ENCODE measurements at regions not wholly inside any gene's neighbourhood (a gene's known extent, or its start where the extent isn't known, plus 50 kb on each side); places are given as distances from the start of the nearest gene placed in this dataset.

- peaks cover 0 to 9% of the 10 kb centered on the region in 2 donors for H3K27me3 ChIP-seq (ENCODE audit: control insufficient read depth in 1 of 2, insufficient read depth in 2 of 2, low read length in 2 of 2)
- WGBS, 2 donors = 16 to 17% methylated on average over 20 of the region's 20 CpGs
- no peak overlapping the region for H3K27ac ChIP-seq (ENCODE audit: low read depth in 2 of 2, low read length in 1 of 2)
- peak overlapping the region in 1 of 2 donors; percentile 54 for H3K4me3 ChIP-seq (ENCODE audit: low read depth in 1 of 2, low read length in 2 of 2)
- no peaks in the 10 kb centered on the region for H3K36me3 ChIP-seq (ENCODE audit: control insufficient read depth in 2 of 2, insufficient read depth in 2 of 2, low read length in 1 of 2)
- peaks cover 0 to 4% of the 10 kb centered on the region in 2 donors for H3K4me1 ChIP-seq (ENCODE audit: control insufficient read depth in 2 of 2, insufficient read depth in 2 of 2, low read length in 1 of 2)
- H3K9me3 ChIP-seq (ENCODE audit: control insufficient read depth in 2 of 2, insufficient read depth in 1 of 2, low read depth in 1 of 2, low read length in 1 of 2) = no peaks in the 10 kb centered on the region
These were observed 128.8 kb downstream of the NDUFA12 start for GRCh38 chr12:94874518-94875302.

GRCh38 chr12:94873734-94874517 lies 129.6 kb downstream of the NDUFA12 start:
- Histone ChIP-seq H3K9me3 (ENCODE audit: control insufficient read depth in 2 of 2, insufficient read depth in 1 of 2, low read depth in 1 of 2, low read length in 1 of 2) (no peaks in the 10 kb centered on the region), H3K36me3 (ENCODE audit: control insufficient read depth in 2 of 2, insufficient read depth in 2 of 2, low read length in 1 of 2) (no peaks in the 10 kb centered on the region), H3K27ac (ENCODE audit: low read depth in 2 of 2, low read length in 1 of 2) (no peak overlapping the region), H3K4me1 (ENCODE audit: control insufficient read depth in 2 of 2, insufficient read depth in 2 of 2, low read length in 1 of 2) (peaks cover 0 to 4% of the 10 kb centered on the region in 2 donors), H3K27me3 (ENCODE audit: control insufficient read depth in 1 of 2, insufficient read depth in 2 of 2, low read length in 2 of 2) (peaks cover 0 to 9% of the 10 kb centered on the region in 2 donors), H3K4me3 (ENCODE audit: low read depth in 1 of 2, low read length in 2 of 2) (peak overlapping the region; percentile 38 to 54)
- WGBS, 2 donors = 4 to 6% methylated on average over 56 to 64 of the region's 64 CpGs

- no peaks in the 10 kb centered on the region for H3K36me3 ChIP-seq (ENCODE audit: control insufficient read depth in 2 of 2, insufficient read depth in 2 of 2, low read length in 1 of 2)
- 2 to 3% methylated on average over 53 to 80 of the region's 80 CpGs for WGBS, 2 donors
- H3K4me1 ChIP-seq (ENCODE audit: control insufficient read depth in 2 of 2, insufficient read depth in 2 of 2, low read length in 1 of 2) = peaks cover 0 to 4% of the 10 kb centered on the region in 2 donors
- H3K4me3 ChIP-seq (ENCODE audit: low read depth in 1 of 2, low read length in 2 of 2) = peak overlapping the region; percentile 43 to 54
- no peak overlapping the region for H3K27ac ChIP-seq (ENCODE audit: low read depth in 2 of 2, low read length in 1 of 2)
- no peaks in the 10 kb centered on the region for H3K9me3 ChIP-seq (ENCODE audit: control insufficient read depth in 2 of 2, insufficient read depth in 1 of 2, low read depth in 1 of 2, low read length in 1 of 2)
- H3K27me3 ChIP-seq (ENCODE audit: control insufficient read depth in 1 of 2, insufficient read depth in 2 of 2, low read length in 2 of 2) = peaks cover 0 to 9% of the 10 kb centered on the region in 2 donors
These were observed 130.3 kb downstream of the NDUFA12 start for GRCh38 chr12:94872971-94873733.

GRCh38 chr12:94872671-94872970 lies 130.9 kb downstream of the NDUFA12 start:
- H3K4me3 ChIP-seq (ENCODE audit: low read depth in 1 of 2, low read length in 2 of 2) = peak overlapping the region; percentile 43 to 54
- H3K36me3 ChIP-seq (ENCODE audit: control insufficient read depth in 2 of 2, insufficient read depth in 2 of 2, low read length in 1 of 2) = no peaks in the 10 kb centered on the region
- 27 to 29% methylated on average over 8 of the region's 8 CpGs for WGBS, 2 donors
- H3K4me1 ChIP-seq (ENCODE audit: control insufficient read depth in 2 of 2, insufficient read depth in 2 of 2, low read length in 1 of 2) = peaks cover 0 to 4% of the 10 kb centered on the region in 2 donors
- H3K27ac ChIP-seq (ENCODE audit: low read depth in 2 of 2, low read length in 1 of 2) = no peak overlapping the region
- no peaks in the 10 kb centered on the region for H3K9me3 ChIP-seq (ENCODE audit: control insufficient read depth in 2 of 2, insufficient read depth in 1 of 2, low read depth in 1 of 2, low read length in 1 of 2)
- peaks cover 0 to 9% of the 10 kb centered on the region in 2 donors for H3K27me3 ChIP-seq (ENCODE audit: control insufficient read depth in 1 of 2, insufficient read depth in 2 of 2, low read length in 2 of 2)

- Histone ChIP-seq H3K27me3 (ENCODE audit: control insufficient read depth in 1 of 2, insufficient read depth in 2 of 2, low read length in 2 of 2) (peaks cover 0 to 9% of the 10 kb centered on the region in 2 donors), H3K4me1 (ENCODE audit: control insufficient read depth in 2 of 2, insufficient read depth in 2 of 2, low read length in 1 of 2) (peaks cover 0 to 4% of the 10 kb centered on the region in 2 donors)
These were observed 131.4 kb downstream of the NDUFA12 start for GRCh38 chr12:94872007-94872653.

GRCh38 chr12:94870511-94870910 lies 133.0 kb downstream of the NDUFA12 start:
- WGBS, 2 donors = 75 to 90% methylated on average over 5 of the region's 5 CpGs
- Histone ChIP-seq H3K27ac (ENCODE audit: low read depth in 2 of 2, low read length in 1 of 2) (no peak overlapping the region), H3K27me3 (ENCODE audit: control insufficient read depth in 1 of 2, insufficient read depth in 2 of 2, low read length in 2 of 2) (peaks cover 0 to 9% of the 10 kb centered on the region in 2 donors), H3K9me3 (ENCODE audit: control insufficient read depth in 2 of 2, insufficient read depth in 1 of 2, low read depth in 1 of 2, low read length in 1 of 2) (no peaks in the 10 kb centered on the region), H3K4me1 (ENCODE audit: control insufficient read depth in 2 of 2, insufficient read depth in 2 of 2, low read length in 1 of 2) (peaks cover 0 to 4% of the 10 kb centered on the region in 2 donors), H3K36me3 (ENCODE audit: control insufficient read depth in 2 of 2, insufficient read depth in 2 of 2, low read length in 1 of 2) (no peaks in the 10 kb centered on the region), H3K4me3 (ENCODE audit: low read depth in 1 of 2, low read length in 2 of 2) (no peak overlapping the region)

More at GRCh38 chr12:94872007-94872653, 131.4 kb downstream of the NDUFA12 start:
- H3K36me3 ChIP-seq (ENCODE audit: control insufficient read depth in 2 of 2, insufficient read depth in 2 of 2, low read length in 1 of 2) = no peaks in the 10 kb centered on the region
- 58 to 67% methylated on average over 11 of the region's 11 CpGs for WGBS, 2 donors
- H3K27ac ChIP-seq (ENCODE audit: low read depth in 2 of 2, low read length in 1 of 2) = no peak overlapping the region
- no peaks in the 10 kb centered on the region for H3K9me3 ChIP-seq (ENCODE audit: control insufficient read depth in 2 of 2, insufficient read depth in 1 of 2, low read depth in 1 of 2, low read length in 1 of 2)
- H3K4me3 ChIP-seq (ENCODE audit: low read depth in 1 of 2, low read length in 2 of 2) = no peak overlapping the region

GRCh38 chr12:94868161-94868560 lies 135.3 kb downstream of the NDUFA12 start:
- H3K4me3 ChIP-seq (ENCODE audit: low read depth in 1 of 2, low read length in 2 of 2) = no peak overlapping the region
- H3K36me3 ChIP-seq (ENCODE audit: control insufficient read depth in 2 of 2, insufficient read depth in 2 of 2, low read length in 1 of 2) = no peaks in the 10 kb centered on the region
- H3K9me3 ChIP-seq (ENCODE audit: control insufficient read depth in 2 of 2, insufficient read depth in 1 of 2, low read depth in 1 of 2, low read length in 1 of 2) = no peaks in the 10 kb centered on the region
- no peak overlapping the region for H3K27ac ChIP-seq (ENCODE audit: low read depth in 2 of 2, low read length in 1 of 2)
- WGBS, 2 donors = 89 to 96% methylated on average over 2 of the region's 2 CpGs
- no peaks in the 10 kb centered on the region for H3K4me1 ChIP-seq (ENCODE audit: control insufficient read depth in 2 of 2, insufficient read depth in 2 of 2, low read length in 1 of 2)
- H3K27me3 ChIP-seq (ENCODE audit: control insufficient read depth in 1 of 2, insufficient read depth in 2 of 2, low read length in 2 of 2) = no peaks in the 10 kb centered on the region

- no peaks in the 10 kb centered on the region for H3K27me3 ChIP-seq (ENCODE audit: control insufficient read depth in 1 of 2, insufficient read depth in 2 of 2, low read length in 2 of 2)
- no peak overlapping the region for H3K27ac ChIP-seq (ENCODE audit: low read depth in 2 of 2, low read length in 1 of 2)
- H3K36me3 ChIP-seq (ENCODE audit: control insufficient read depth in 2 of 2, insufficient read depth in 2 of 2, low read length in 1 of 2) = no peaks in the 10 kb centered on the region
- H3K9me3 ChIP-seq (ENCODE audit: control insufficient read depth in 2 of 2, insufficient read depth in 1 of 2, low read depth in 1 of 2, low read length in 1 of 2) = no peaks in the 10 kb centered on the region
- H3K4me1 ChIP-seq (ENCODE audit: control insufficient read depth in 2 of 2, insufficient read depth in 2 of 2, low read length in 1 of 2) = no peaks in the 10 kb centered on the region
- WGBS, 2 donors = 82 to 84% methylated on average over 5 of the region's 5 CpGs
- no peak overlapping the region for H3K4me3 ChIP-seq (ENCODE audit: low read depth in 1 of 2, low read length in 2 of 2)
These were observed 136.2 kb downstream of the NDUFA12 start for GRCh38 chr12:94867066-94867855.
